Karpas-422 (cell line): ENCODE measurements at regions not wholly inside any gene's neighbourhood (a gene's known extent, or its start where the extent isn't known, plus 50 kb on each side); places are given as distances from the start of the nearest gene placed in this dataset.
"Not testable (repeated sequence)": the region's sequence is repeated elsewhere in the genome, so short reads cannot be mapped to it uniquely, and the experiment has no call there.

Source experiments
- DNase-seq: peaks from one replicate; pipeline ENCODE4 v3.0.0-alpha.2; 2015
- H2AFZ ChIP-seq: fragments of 200-600 bp; sonication (generic); 2 replicates; pipeline ENCODE4 v1.6.1; 2014; ENCODE audit warnings: antibody characterized with exemption, low read length, mixed read lengths
- H3K27ac ChIP-seq: fragments of 200-600 bp; sonication (generic); 2 replicates; pipeline ENCODE4 v1.5.1; 2014; ENCODE audit warnings: mild to moderate bottlenecking, low read length, moderate library complexity
- H3K27me3 ChIP-seq: fragments of 200-600 bp; sonication (generic); 2 replicates; pipeline ENCODE4 v1.6.1; 2014; ENCODE audit warnings: low read length, mixed read lengths
- H3K36me3 ChIP-seq: fragments of 200-600 bp; sonication (generic); 2 replicates; pipeline ENCODE4 v1.6.1; 2014; ENCODE audit warnings: low read length, mixed read lengths; ENCODE audit not compliant: insufficient read depth
- H3K4me1 ChIP-seq: fragments of 200-600 bp; sonication (generic); 2 replicates; pipeline ENCODE4 v1.6.1; 2014; ENCODE audit warnings: mild to moderate bottlenecking, low read length, mixed read lengths
- H3K4me2 ChIP-seq: fragments of 200-600 bp; sonication (generic); 2 replicates; pipeline ENCODE4 v1.6.1; 2014; ENCODE audit warnings: low read length, low read depth, mild to moderate bottlenecking; ENCODE audit not compliant: poor library complexity, severe bottlenecking
- H3K4me3 ChIP-seq: fragments of 200-600 bp; sonication (generic); 2 replicates; pipeline ENCODE4 v1.5.1; 2014; ENCODE audit warnings: mild to moderate bottlenecking, antibody characterized with exemption, low read length, mixed read lengths
- H3K79me2 ChIP-seq: fragments of 200-600 bp; sonication (generic); 2 replicates; pipeline ENCODE4 v1.6.1; 2014; ENCODE audit warnings: mild to moderate bottlenecking, low read length, mixed read lengths
- H3K9ac ChIP-seq: fragments of 200-600 bp; sonication (generic); 2 replicates; pipeline ENCODE4 v1.6.0; 2014; ENCODE audit warnings: low read length
- H3K9me2 ChIP-seq: fragments of 200-600 bp; sonication (generic), shearing (Covaris generic); replicated peaks from 2 replicates; pipeline ENCODE4 v1.6.0; 2014; ENCODE audit warnings: mild to moderate bottlenecking, low read length, moderate library complexity; ENCODE audit not compliant: insufficient read depth
- H3K9me3 ChIP-seq: fragments of 300-700, 200-600 bp; sonication (generic); 2 replicates; pipeline ENCODE4 v1.6.1; 2014; ENCODE audit warnings: low read length, mixed read lengths
- H4K20me1 ChIP-seq: fragments of 200-600 bp; sonication (generic); 2 replicates; pipeline ENCODE4 v1.6.1; 2014; ENCODE audit warnings: mild to moderate bottlenecking, antibody characterized with exemption, low read length, low read depth; ENCODE audit not compliant: insufficient read depth

GRCh38 chr5:92242170-92242569, 859.1 kb upstream of the ARRDC3 start:
- H3K9ac ChIP-seq = no peak overlapping the region
- H3K4me1 ChIP-seq = no peaks in the 10 kb centered on the region
- 0 out of 2 replicates have a peak, but pooled peaks cover 3% of the 10 kb centered on the region for H3K9me2 ChIP-seq
- H3K27ac ChIP-seq = no peak overlapping the region
- DNase-seq = no peak
- no peak overlapping the region for H3K4me2 ChIP-seq
- no peak overlapping the region for H3K4me3 ChIP-seq
- H3K36me3 ChIP-seq = no peaks in the 10 kb centered on the region
- no peaks in the 10 kb centered on the region for H3K27me3 ChIP-seq
- no peak overlapping the region for H2AFZ ChIP-seq
- H3K9me3 ChIP-seq = peaks cover 21% of the 10 kb centered on the region
- H3K79me2 ChIP-seq = no peaks in the 10 kb centered on the region
- H4K20me1 ChIP-seq = no peaks in the 10 kb centered on the region

DNA sequence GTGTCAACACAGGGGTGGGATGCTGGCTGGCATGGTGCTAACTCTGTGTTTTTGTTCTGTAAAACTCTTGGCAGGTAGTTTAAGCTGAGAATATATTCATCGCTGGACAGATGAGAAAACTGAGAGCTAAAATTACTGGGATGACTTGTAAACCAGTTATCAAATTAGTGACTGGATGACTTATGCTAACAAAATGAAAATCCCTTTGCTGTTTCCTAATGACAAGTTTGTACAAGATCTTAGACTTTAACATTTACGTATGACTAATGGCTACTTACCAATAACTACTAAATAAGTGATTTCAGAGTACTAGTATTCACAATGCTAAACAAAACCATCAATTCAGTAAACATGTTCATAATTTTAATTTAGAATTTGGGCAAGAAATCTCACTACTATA, 854.8 kb upstream of the ARRDC3 start:
- Histone ChIP-seq H3K9me3 (peaks cover 22% of the 10 kb centered on the region), H4K20me1 (no peaks in the 10 kb centered on the region), H3K9ac (no peak overlapping the region), H3K79me2 (no peaks in the 10 kb centered on the region), H3K9me2 (0 out of 2 replicates have a peak, but pooled peaks cover 3% of the 10 kb centered on the region), H3K4me1 (no peaks in the 10 kb centered on the region), H3K4me3 (no peak overlapping the region), H3K36me3 (no peaks in the 10 kb centered on the region), H3K4me2 (no peak overlapping the region), H2AFZ (no peak overlapping the region), H3K27ac (no peak overlapping the region), H3K27me3 (no peaks in the 10 kb centered on the region)
- no peak for DNase-seq

DNA sequence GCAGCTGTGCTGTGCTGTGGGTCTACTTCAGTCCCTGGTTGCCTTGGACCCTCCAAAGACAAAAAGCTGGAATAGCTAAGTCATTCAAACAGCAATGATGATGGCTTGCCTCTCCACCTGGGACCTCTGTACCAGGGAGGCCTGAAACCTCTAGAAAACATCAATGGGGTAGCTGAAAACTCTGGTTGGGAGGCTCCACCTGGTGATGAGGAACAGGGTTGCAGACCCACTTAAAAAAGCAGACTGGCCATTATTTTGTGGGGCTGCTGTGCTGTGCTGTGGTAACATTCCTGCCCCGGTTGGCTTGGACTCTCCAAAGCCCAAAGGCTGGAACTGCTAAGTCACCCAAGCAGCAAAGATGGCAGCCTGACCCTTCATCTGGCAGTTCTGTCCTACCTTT, 839.3 kb upstream of the ARRDC3 start:
- Histone ChIP-seq H3K27ac (no peak overlapping the region), H3K4me1 (no peaks in the 10 kb centered on the region), H4K20me1 (no peaks in the 10 kb centered on the region), H3K27me3 (no peaks in the 10 kb centered on the region), H3K36me3 (no peaks in the 10 kb centered on the region), H3K4me3 (no peak overlapping the region), H3K9me2 (no peaks in the 10 kb centered on the region), H2AFZ (no peak overlapping the region), H3K79me2 (no peaks in the 10 kb centered on the region), H3K4me2 (no peak overlapping the region), H3K9me3 (peaks cover 14% of the 10 kb centered on the region), H3K9ac (no peak overlapping the region)
- DNase-seq = no peak

GRCh38 chr5:92216852-92217251, 833.7 kb upstream of the ARRDC3 start:
- H3K36me3 ChIP-seq, H3K27ac ChIP-seq, H3K4me2 ChIP-seq, H3K9me2 ChIP-seq, H3K4me1 ChIP-seq, DNase-seq, H3K4me3 ChIP-seq, H2AFZ ChIP-seq, H4K20me1 ChIP-seq, H3K79me2 ChIP-seq, H3K9ac ChIP-seq, H3K9me3 ChIP-seq, H3K27me3 ChIP-seq: not testable (repeated sequence)

DNA sequence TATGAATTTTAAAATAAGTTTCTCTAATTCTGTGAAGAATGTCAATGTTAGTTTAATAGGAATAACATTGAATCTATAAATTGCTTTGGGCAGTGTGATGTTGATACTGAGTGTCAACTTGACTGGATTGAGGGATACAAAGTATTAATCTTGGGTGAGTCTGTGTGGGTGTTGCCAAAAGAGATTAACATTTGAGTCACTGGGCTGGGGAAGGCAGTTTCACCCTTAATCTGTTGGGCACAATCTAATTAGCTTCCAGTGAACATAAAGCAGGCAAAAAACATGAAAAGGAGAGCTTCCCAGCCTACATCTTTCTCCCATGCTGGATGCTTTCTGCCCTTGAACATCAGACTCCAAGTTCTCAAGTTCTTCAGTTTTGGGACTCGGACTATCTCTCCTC, 832.0 kb upstream of the ARRDC3 start:
- H2AFZ ChIP-seq = no peak overlapping the region
- H3K4me2 ChIP-seq = no peak overlapping the region
- H3K36me3 ChIP-seq = no peaks in the 10 kb centered on the region
- H3K27ac ChIP-seq = no peak overlapping the region
- no peaks in the 10 kb centered on the region for H3K9me2 ChIP-seq
- H3K9ac ChIP-seq = no peak overlapping the region
- H3K4me3 ChIP-seq = no peak overlapping the region
- no peaks in the 10 kb centered on the region for H3K4me1 ChIP-seq
- no peaks in the 10 kb centered on the region for H4K20me1 ChIP-seq
- no peak for DNase-seq
- H3K9me3 ChIP-seq = peaks cover 8% of the 10 kb centered on the region
- H3K27me3 ChIP-seq = no peaks in the 10 kb centered on the region
- no peaks in the 10 kb centered on the region for H3K79me2 ChIP-seq

GRCh38 chr5:92208265-92208664, 825.1 kb upstream of the ARRDC3 start:
- Histone ChIP-seq H3K9ac (no peak overlapping the region), H3K4me3 (no peak overlapping the region), H3K9me2 (no peaks in the 10 kb centered on the region), H3K27ac (no peak overlapping the region), H3K4me2 (no peak overlapping the region), H3K79me2 (no peaks in the 10 kb centered on the region), H2AFZ (no peak overlapping the region), H3K9me3 (peaks cover 32% of the 10 kb centered on the region), H3K36me3 (no peaks in the 10 kb centered on the region), H3K27me3 (no peaks in the 10 kb centered on the region), H3K4me1 (no peaks in the 10 kb centered on the region), H4K20me1 (no peaks in the 10 kb centered on the region)
- DNase-seq = no peak

- no peak overlapping the region for H3K4me3 ChIP-seq
- H3K79me2 ChIP-seq = no peaks in the 10 kb centered on the region
- no peaks in the 10 kb centered on the region for H3K27me3 ChIP-seq
- H3K9me3 ChIP-seq = peaks cover 26% of the 10 kb centered on the region
- H4K20me1 ChIP-seq = no peaks in the 10 kb centered on the region
- H3K27ac ChIP-seq = no peak overlapping the region
- H3K9ac ChIP-seq = no peak overlapping the region
- H2AFZ ChIP-seq = no peak overlapping the region
- no peaks in the 10 kb centered on the region for H3K36me3 ChIP-seq
- no peak overlapping the region for H3K4me2 ChIP-seq
- no peaks in the 10 kb centered on the region for H3K4me1 ChIP-seq
- H3K9me2 ChIP-seq = no peaks in the 10 kb centered on the region
- DNase-seq = no peak
These were observed 824.0 kb upstream of the ARRDC3 start for GRCh38 chr5:92207151-92207550.

GRCh38 chr5:92206681-92207080, 823.6 kb upstream of the ARRDC3 start:
- H2AFZ ChIP-seq = no peak overlapping the region
- no peak for DNase-seq
- no peak overlapping the region for H3K4me2 ChIP-seq
- H3K27ac ChIP-seq = no peak overlapping the region
- no peaks in the 10 kb centered on the region for H3K9me2 ChIP-seq
- H4K20me1 ChIP-seq = no peaks in the 10 kb centered on the region
- no peaks in the 10 kb centered on the region for H3K36me3 ChIP-seq
- no peaks in the 10 kb centered on the region for H3K79me2 ChIP-seq
- no peak overlapping the region for H3K9ac ChIP-seq
- no peak overlapping the region for H3K4me3 ChIP-seq
- H3K4me1 ChIP-seq = no peaks in the 10 kb centered on the region
- H3K27me3 ChIP-seq = no peaks in the 10 kb centered on the region
- H3K9me3 ChIP-seq = peaks cover 26% of the 10 kb centered on the region

- H3K4me1 ChIP-seq, H3K9ac ChIP-seq, H3K27me3 ChIP-seq, H2AFZ ChIP-seq, H4K20me1 ChIP-seq, H3K79me2 ChIP-seq, H3K9me2 ChIP-seq, H3K9me3 ChIP-seq, H3K27ac ChIP-seq, DNase-seq, H3K36me3 ChIP-seq, H3K4me3 ChIP-seq, H3K4me2 ChIP-seq: not testable (repeated sequence)
These were observed 815.9 kb upstream of the ARRDC3 start for GRCh38 chr5:92199035-92199434.
